ENCODE measurements at regions not wholly inside any gene's neighbourhood (a gene's known extent, or its start where the extent isn't known, plus 50 kb on each side); places are given as distances from the start of the nearest gene placed in this dataset.

DNA sequence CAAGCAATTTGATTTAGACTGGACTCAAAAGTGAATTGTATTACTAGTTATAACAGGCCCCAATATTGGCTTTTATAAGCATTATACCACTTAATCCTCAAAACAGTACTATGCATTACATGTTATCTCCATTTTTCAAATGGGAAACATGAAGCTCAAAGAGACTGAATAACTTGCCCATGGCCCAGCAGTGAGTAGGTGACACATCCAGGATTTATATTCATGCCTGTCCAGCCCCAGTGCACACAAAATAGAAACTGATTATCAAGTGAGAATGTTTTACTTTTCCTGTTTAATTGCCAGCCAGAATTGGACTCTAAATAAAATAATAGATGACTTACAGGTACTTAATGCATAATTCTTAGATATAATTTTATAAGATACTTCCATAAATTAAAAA, 82.9 kb downstream of the NIBAN1 start:
- ChIA-PET CTCF (interaction anchor here (0.7 to 2.4 kb wide), 4 partner anchors 9 to 278 kb away, joined by 3 to 10 read pairs (median 6); no protein-coding TSS in a partner anchor), SMC1A (ENCODE audit: uncharacterized antibody, unreplicated experiment) (interaction anchor here (0.8 to 4.8 kb wide), 14 partner anchors 11 to 90 kb away, joined by 3 to 31 read pairs (median 4); partner anchors contain the start of gene NIBAN1), POLR2A (interaction anchor here (1.0 kb wide), 1 partner anchor 136 kb away, joined by 3 read pairs; no protein-coding TSS in a partner anchor), RAD21 (ENCODE audit: unreplicated experiment) (interaction anchor here (1.0 to 2.3 kb wide), 4 partner anchors 9 to 84 kb away, joined by 5 to 10 read pairs (median 7); no protein-coding TSS in a partner anchor)
- no peaks in the 10 kb centered on the region for H3K27me3 ChIP-seq (replicated peaks in 1 of 2; ENCODE audit: control insufficient read depth in 2 of 2, insufficient read depth in 2 of 2, low read length in 1 of 2)
- FAIRE-seq = no peak
- H2AFZ ChIP-seq (ENCODE audit: control insufficient read depth, low read depth, low read length) = no peak overlapping the region
- H3K27ac ChIP-seq (ENCODE audit: control insufficient read depth, insufficient read depth) = no peak overlapping the region
- no peak for ATAC-seq
- no peaks in the 10 kb centered on the region for H4K20me1 ChIP-seq (ENCODE audit: control insufficient read depth, insufficient read depth)
- intact Hi-C loops (cut with micrococcal nuclease; ENCODE audit: unreplicated experiment) = loop anchor here (2.0 to 5.0 kb wide), 2 partner anchors 57 to 81 kb away; partner anchors contain the start of gene NIBAN1
- BruUV-seq (replicated peaks) = no TSS peak
- in situ Hi-C loops (cut with MboI) = no loop called here
- H3K9me3 ChIP-seq (replicated peaks; ENCODE audit: control insufficient read depth, insufficient read depth, low read length) = no peaks in the 10 kb centered on the region
- DNase-seq (ENCODE audit: low read depth, low spot score) = no peak
- TF ChIP-seq YBX1 (IDR thresholded peaks at IDR 0.05) = no peak
- no peak for TF ChIP-seq EP300 (IDR thresholded peaks at IDR 0.05; ENCODE audit: borderline replicate concordance in 1 of 2, control insufficient read depth in 1 of 2, low read depth in 2 of 2, low read length in 2 of 2)
- TF ChIP-seq CBFB (IDR thresholded peaks at IDR 0.05; ENCODE audit: low read depth) = no peak
- H3K79me2 ChIP-seq (ENCODE audit: control insufficient read depth, insufficient read depth, low read length) = no peaks in the 10 kb centered on the region
- H3K36me3 ChIP-seq (ENCODE audit: control insufficient read depth in 2 of 2, insufficient read depth in 2 of 2, low read length in 1 of 2) = no peaks in the 10 kb centered on the region; a peak in 1 of 4 replicates
- peaks cover 12% of the 10 kb centered on the region for H3K4me1 ChIP-seq (ENCODE audit: control insufficient read depth, insufficient read depth, low read length)
- no peak overlapping the region for H3K4me3 ChIP-seq
- no peak overlapping the region for H3K9ac ChIP-seq (ENCODE audit: control insufficient read depth, insufficient read depth, low read length)
- H3K4me2 ChIP-seq (ENCODE audit: control insufficient read depth, insufficient read depth) = no peak overlapping the region; the same call in 1 of the 2 replicates

DNA sequence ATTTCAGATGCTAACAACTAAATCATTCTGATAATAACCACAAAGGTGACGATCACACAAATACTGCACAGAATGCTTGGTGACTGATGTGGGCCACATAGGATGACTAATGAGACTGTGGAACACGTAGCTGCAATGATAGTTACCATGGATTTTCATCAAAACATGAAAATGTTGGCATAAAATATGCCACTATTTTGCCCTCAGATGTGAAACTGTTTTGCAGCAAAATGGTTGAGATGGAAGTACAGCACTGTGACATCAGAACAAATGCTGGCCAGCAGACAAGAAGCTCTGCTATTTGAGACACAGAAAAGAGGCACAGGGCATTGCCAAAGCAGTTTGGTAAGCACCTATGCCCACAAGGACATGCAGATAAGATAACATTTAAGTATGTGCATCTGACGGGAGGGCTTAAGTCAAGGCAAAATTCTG, 83.8 kb downstream of the NIBAN1 start:
- Histone ChIP-seq H3K36me3 (ENCODE audit: control insufficient read depth in 2 of 2, insufficient read depth in 2 of 2, low read length in 1 of 2) (no peaks in the 10 kb centered on the region; a peak in 1 of 4 replicates), H4K20me1 (ENCODE audit: control insufficient read depth, insufficient read depth) (no peaks in the 10 kb centered on the region), H3K79me2 (ENCODE audit: control insufficient read depth, insufficient read depth, low read length) (no peaks in the 10 kb centered on the region), H3K9me3 (replicated peaks; ENCODE audit: control insufficient read depth, insufficient read depth, low read length) (no peaks in the 10 kb centered on the region), H3K27ac (ENCODE audit: control insufficient read depth, insufficient read depth) (no peak overlapping the region), H3K27me3 (replicated peaks in 1 of 2; ENCODE audit: control insufficient read depth in 2 of 2, insufficient read depth in 2 of 2, low read length in 1 of 2) (no peaks in the 10 kb centered on the region), H3K4me1 (ENCODE audit: control insufficient read depth, insufficient read depth, low read length) (peaks cover 12% of the 10 kb centered on the region), H3K9ac (ENCODE audit: control insufficient read depth, insufficient read depth, low read length) (no peak overlapping the region), H2AFZ (ENCODE audit: control insufficient read depth, low read depth, low read length) (no peak overlapping the region), H3K4me2 (ENCODE audit: control insufficient read depth, insufficient read depth) (peak overlapping the region; percentile 35; the same call in 1 of the 2 replicates), H3K4me3 (no peak overlapping the region)
- in situ Hi-C loops (cut with MboI) = no loop called here
- TF ChIP-seq CHD1 (IDR thresholded peaks at IDR 0.05; ENCODE audit: low read depth, low read length) (no peak), JUNB (IDR thresholded peaks at IDR 0.05) (0 out of 2 replicates have a peak, but pooled peaks have one; percentile 5), RUNX3 (IDR thresholded peaks at IDR 0.05; ENCODE audit: low read length) (peak; percentile 59; the same call in 1 of the 2 replicates), ZNF622 (IDR thresholded peaks at IDR 0.05) (no peak)
- ChIA-PET SMC1A (ENCODE audit: uncharacterized antibody, unreplicated experiment) (interaction anchor here (0.7 to 4.8 kb wide), 9 partner anchors 10 to 91 kb away, joined by 3 to 31 read pairs (median 3); no protein-coding TSS in a partner anchor), RAD21 (ENCODE audit: unreplicated experiment) (no interaction called here), POLR2A (interaction anchor here (0.6 kb wide), 1 partner anchor 26 kb away, joined by 4 read pairs; no protein-coding TSS in a partner anchor), CTCF (interaction anchor here (1.0 to 2.4 kb wide), 2 partner anchors 78 to 279 kb away, joined by 3 to 10 read pairs; no protein-coding TSS in a partner anchor)
- intact Hi-C loops (cut with micrococcal nuclease; ENCODE audit: unreplicated experiment) = loop anchor here (2.0 to 5.0 kb wide), 2 partner anchors 56 to 82 kb away; partner anchors contain the start of gene NIBAN1
- ATAC-seq (peak; percentile 27), FAIRE-seq (no peak), DNase-seq (ENCODE audit: low read depth, low spot score) (no peak)
- no TSS peak for BruUV-seq (replicated peaks)
- WGBS (ENCODE audit: insufficient coverage, insufficient replicate concordance, low lambda C conversion rate, missing lambda C conversion rate) = 40% methylated on average over 3 of the region's 3 CpGs

Measured in GM12878 (cell line).